ENCODE measurements at regions not wholly inside any gene's neighbourhood (a gene's known extent, or its start where the extent isn't known, plus 50 kb on each side); places are given as distances from the start of the nearest gene placed in this dataset.

DNA sequence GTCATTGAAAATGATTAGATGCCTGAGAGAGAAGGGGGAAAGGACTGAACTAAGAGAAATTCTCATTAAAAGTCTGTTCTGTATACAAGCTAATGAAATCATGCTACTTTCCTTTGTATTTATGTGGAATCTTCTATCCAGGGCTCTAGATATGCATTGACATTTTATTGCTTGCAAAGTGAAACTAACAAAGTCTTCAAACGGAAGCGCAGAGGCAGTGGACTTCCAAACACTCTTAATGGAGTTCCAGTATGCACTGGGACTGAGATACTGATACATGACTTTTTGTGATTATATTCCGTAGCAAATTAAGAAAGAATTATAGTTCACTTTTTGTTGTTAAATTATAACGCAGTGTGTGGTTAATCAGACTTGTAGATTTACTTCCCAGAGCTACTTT, 166.8 kb upstream of the TBX20 start:
- no peak overlapping the region for H3K4me3 ChIP-seq (ENCODE audit: low read length)
- no peak overlapping the region for H3K9ac ChIP-seq (ENCODE audit: low read length)
- H3K36me3 ChIP-seq (ENCODE audit: insufficient read depth, low read length): no peaks in the 10 kb centered on the region
- no peaks in the 10 kb centered on the region for H3K9me3 ChIP-seq (ENCODE audit: low read length)
- TF ChIP-seq POLR2AphosphoS5 (IDR thresholded peaks at IDR 0.05) (no peak), RAD21 (conservative IDR thresholded peaks at IDR 0.05) (no peak)
- H3K9me2 ChIP-seq (ENCODE audit: insufficient read depth, low read length): no peaks in the 10 kb centered on the region
- no peaks in the 10 kb centered on the region for H4K20me1 ChIP-seq (ENCODE audit: insufficient read depth)
- no peaks in the 10 kb centered on the region for H3K27me3 ChIP-seq (ENCODE audit: insufficient read depth, low read depth, low read length)
- no peak overlapping the region for H3K27ac ChIP-seq (ENCODE audit: low read length)
- no peaks in the 10 kb centered on the region for H3F3A ChIP-seq (ENCODE audit: insufficient read depth, low read length, poor library complexity, severe bottlenecking)
- H3K4me2 ChIP-seq (ENCODE audit: low read length): no peak overlapping the region
- H3K79me2 ChIP-seq (replicated peaks; ENCODE audit: insufficient read depth, low read length): no peaks in the 10 kb centered on the region
- no peak overlapping the region for H2AFZ ChIP-seq (ENCODE audit: low read depth, low read length)

DNA sequence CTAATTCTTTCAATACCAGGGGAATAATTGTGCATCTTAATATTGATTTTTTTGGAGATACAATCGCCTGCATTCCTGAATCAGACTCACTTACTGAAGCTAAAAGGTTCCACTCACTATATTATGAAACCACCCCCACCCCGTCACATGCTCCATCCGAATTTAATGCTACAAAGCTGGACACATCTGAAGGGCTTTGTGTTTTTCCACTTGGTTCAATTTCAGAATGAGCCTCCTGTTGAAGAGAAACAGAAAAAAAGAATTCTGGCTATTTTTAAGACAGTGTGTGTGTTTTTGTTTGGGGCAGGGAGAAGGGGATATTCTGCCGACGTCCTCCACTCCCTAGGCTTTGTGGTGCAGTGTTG, 165.5 kb upstream of the TBX20 start:
- Histone ChIP-seq H3K9me2 (ENCODE audit: insufficient read depth, low read length) (no peaks in the 10 kb centered on the region), H3K27ac (ENCODE audit: low read length) (no peak overlapping the region), H3K9ac (ENCODE audit: low read length) (no peak overlapping the region), H3F3A (ENCODE audit: insufficient read depth, low read length, poor library complexity, severe bottlenecking) (no peaks in the 10 kb centered on the region), H3K27me3 (ENCODE audit: insufficient read depth, low read depth, low read length) (no peaks in the 10 kb centered on the region), H3K4me2 (ENCODE audit: low read length) (no peak overlapping the region), H2AFZ (ENCODE audit: low read depth, low read length) (no peak overlapping the region), H3K79me2 (replicated peaks; ENCODE audit: insufficient read depth, low read length) (no peaks in the 10 kb centered on the region), H3K9me3 (ENCODE audit: low read length) (no peaks in the 10 kb centered on the region), H3K4me3 (ENCODE audit: low read length) (no peak overlapping the region), H3K36me3 (ENCODE audit: insufficient read depth, low read length) (no peaks in the 10 kb centered on the region), H4K20me1 (ENCODE audit: insufficient read depth) (no peaks in the 10 kb centered on the region)
- TF ChIP-seq TAF1 (IDR thresholded peaks at IDR 0.05; ENCODE audit: low read depth) (no peak), MXI1 (conservative IDR thresholded peaks at IDR 0.05; ENCODE audit: poor library complexity, severe bottlenecking) (no peak), POLR2AphosphoS5 (IDR thresholded peaks at IDR 0.05) (no peak), EP300 (conservative IDR thresholded peaks at IDR 0.05; ENCODE audit: poor library complexity, severe bottlenecking) (no peak), RAD21 (conservative IDR thresholded peaks at IDR 0.05) (no peak), EZH2 (IDR thresholded peaks at IDR 0.05; ENCODE audit: borderline replicate concordance, insufficient read depth, low read length, poor library complexity, severe bottlenecking) (no peak), SMC3 (conservative IDR thresholded peaks at IDR 0.05; ENCODE audit: poor library complexity) (no peak)
- TF ChIP-seq, protein P1, sequence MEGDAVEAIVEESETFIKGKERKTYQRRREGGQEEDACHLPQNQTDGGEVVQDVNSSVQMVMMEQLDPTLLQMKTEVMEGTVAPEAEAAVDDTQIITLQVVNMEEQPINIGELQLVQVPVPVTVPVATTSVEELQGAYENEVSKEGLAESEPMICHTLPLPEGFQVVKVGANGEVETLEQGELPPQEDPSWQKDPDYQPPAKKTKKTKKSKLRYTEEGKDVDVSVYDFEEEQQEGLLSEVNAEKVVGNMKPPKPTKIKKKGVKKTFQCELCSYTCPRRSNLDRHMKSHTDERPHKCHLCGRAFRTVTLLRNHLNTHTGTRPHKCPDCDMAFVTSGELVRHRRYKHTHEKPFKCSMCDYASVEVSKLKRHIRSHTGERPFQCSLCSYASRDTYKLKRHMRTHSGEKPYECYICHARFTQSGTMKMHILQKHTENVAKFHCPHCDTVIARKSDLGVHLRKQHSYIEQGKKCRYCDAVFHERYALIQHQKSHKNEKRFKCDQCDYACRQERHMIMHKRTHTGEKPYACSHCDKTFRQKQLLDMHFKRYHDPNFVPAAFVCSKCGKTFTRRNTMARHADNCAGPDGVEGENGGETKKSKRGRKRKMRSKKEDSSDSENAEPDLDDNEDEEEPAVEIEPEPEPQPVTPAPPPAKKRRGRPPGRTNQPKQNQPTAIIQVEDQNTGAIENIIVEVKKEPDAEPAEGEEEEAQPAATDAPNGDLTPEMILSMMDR (IDR thresholded peaks at IDR 0.05; ENCODE audit: poor library complexity, severe bottlenecking): no peak
- TF ChIP-seq, protein P2, sequence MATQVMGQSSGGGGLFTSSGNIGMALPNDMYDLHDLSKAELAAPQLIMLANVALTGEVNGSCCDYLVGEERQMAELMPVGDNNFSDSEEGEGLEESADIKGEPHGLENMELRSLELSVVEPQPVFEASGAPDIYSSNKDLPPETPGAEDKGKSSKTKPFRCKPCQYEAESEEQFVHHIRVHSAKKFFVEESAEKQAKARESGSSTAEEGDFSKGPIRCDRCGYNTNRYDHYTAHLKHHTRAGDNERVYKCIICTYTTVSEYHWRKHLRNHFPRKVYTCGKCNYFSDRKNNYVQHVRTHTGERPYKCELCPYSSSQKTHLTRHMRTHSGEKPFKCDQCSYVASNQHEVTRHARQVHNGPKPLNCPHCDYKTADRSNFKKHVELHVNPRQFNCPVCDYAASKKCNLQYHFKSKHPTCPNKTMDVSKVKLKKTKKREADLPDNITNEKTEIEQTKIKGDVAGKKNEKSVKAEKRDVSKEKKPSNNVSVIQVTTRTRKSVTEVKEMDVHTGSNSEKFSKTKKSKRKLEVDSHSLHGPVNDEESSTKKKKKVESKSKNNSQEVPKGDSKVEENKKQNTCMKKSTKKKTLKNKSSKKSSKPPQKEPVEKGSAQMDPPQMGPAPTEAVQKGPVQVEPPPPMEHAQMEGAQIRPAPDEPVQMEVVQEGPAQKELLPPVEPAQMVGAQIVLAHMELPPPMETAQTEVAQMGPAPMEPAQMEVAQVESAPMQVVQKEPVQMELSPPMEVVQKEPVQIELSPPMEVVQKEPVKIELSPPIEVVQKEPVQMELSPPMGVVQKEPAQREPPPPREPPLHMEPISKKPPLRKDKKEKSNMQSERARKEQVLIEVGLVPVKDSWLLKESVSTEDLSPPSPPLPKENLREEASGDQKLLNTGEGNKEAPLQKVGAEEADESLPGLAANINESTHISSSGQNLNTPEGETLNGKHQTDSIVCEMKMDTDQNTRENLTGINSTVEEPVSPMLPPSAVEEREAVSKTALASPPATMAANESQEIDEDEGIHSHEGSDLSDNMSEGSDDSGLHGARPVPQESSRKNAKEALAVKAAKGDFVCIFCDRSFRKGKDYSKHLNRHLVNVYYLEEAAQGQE (IDR thresholded peaks at IDR 0.05; ENCODE audit: borderline replicate concordance): no peak
